Fibroblast of peridontal ligament (primary cell): ENCODE measurements at regions not wholly inside any gene's neighbourhood (a gene's known extent, or its start where the extent isn't known, plus 50 kb on each side); places are given as distances from the start of the nearest gene placed in this dataset.

Experiments used
- DNase-seq: peaks from one replicate; pipeline ENCODE4 v3.0.0-alpha.2; 2010; ENCODE audit errors: extremely low read depth

- DNase-seq, result no peak
Observed at GRCh38 chr2:62447411-62447810, 58.6 kb downstream of the TMEM17 start.

GRCh38 chr2:62446491-62446890 is 59.5 kb downstream of the TMEM17 start:
- DNase-seq, result no peak

GRCh38 chr2:62443886-62444285 is 62.1 kb downstream of the TMEM17 start:
- no peak for DNase-seq

GRCh38 chr2:62443471-62443870 is 62.5 kb downstream of the TMEM17 start:
- no peak for DNase-seq

- no peak for DNase-seq
Observed at GRCh38 chr2:62441824-62442223, 64.2 kb downstream of the TMEM17 start.

- DNase-seq, result no peak
Observed at GRCh38 chr2:62441421-62441820, 64.6 kb downstream of the TMEM17 start.

- DNase-seq, result no peak
Observed at GRCh38 chr2:62440281-62440946, 65.6 kb downstream of the TMEM17 start.

- DNase-seq, result no peak
Observed at GRCh38 chr2:62439425-62439824, 66.6 kb downstream of the TMEM17 start.

GRCh38 chr2:62437785-62438184 is 68.2 kb downstream of the TMEM17 start:
- no peak for DNase-seq

- DNase-seq, result no peak
Observed at GRCh38 chr2:62435720-62436119, 70.3 kb downstream of the TMEM17 start.

- no peak for DNase-seq
Observed at GRCh38 chr2:62432407-62432806, 73.6 kb downstream of the TMEM17 start.

GRCh38 chr2:62431512-62431911 is 74.5 kb downstream of the TMEM17 start:
- no peak for DNase-seq

- DNase-seq, result no peak
Observed at GRCh38 chr2:62430146-62430545, 75.8 kb downstream of the TMEM17 start.

GRCh38 chr2:62427146-62427545 is 78.8 kb downstream of the TMEM17 start:
- DNase-seq, result no peak

- DNase-seq, result no peak
Observed at GRCh38 chr2:62426154-62426912, 79.7 kb downstream of the TMEM17 start.

GRCh38 chr2:62425684-62426083 is 80.3 kb downstream of the TMEM17 start:
- DNase-seq, result no peak

- DNase-seq, result no peak
Observed at GRCh38 chr2:62424899-62425298, 81.1 kb downstream of the TMEM17 start.

- DNase-seq, result no peak
Observed at GRCh38 chr2:62423883-62424458, 82.0 kb downstream of the TMEM17 start.

GRCh38 chr2:62423235-62423634 is 82.8 kb downstream of the TMEM17 start:
- peak; percentile 24 for DNase-seq

GRCh38 chr2:62415518-62415917 is 90.5 kb downstream of the TMEM17 start:
- no peak for DNase-seq

GRCh38 chr2:62415019-62415431 is 91.0 kb downstream of the TMEM17 start:
- DNase-seq, result no peak

GRCh38 chr2:62413116-62413663 is 92.8 kb downstream of the TMEM17 start:
- DNase-seq, result no peak

- DNase-seq, result no peak
Observed at GRCh38 chr2:62412347-62412742, 93.7 kb downstream of the TMEM17 start.
